ENCODE measurements at regions not wholly inside any gene's neighbourhood (a gene's known extent, or its start where the extent isn't known, plus 50 kb on each side); places are given as distances from the start of the nearest gene placed in this dataset.

DNA sequence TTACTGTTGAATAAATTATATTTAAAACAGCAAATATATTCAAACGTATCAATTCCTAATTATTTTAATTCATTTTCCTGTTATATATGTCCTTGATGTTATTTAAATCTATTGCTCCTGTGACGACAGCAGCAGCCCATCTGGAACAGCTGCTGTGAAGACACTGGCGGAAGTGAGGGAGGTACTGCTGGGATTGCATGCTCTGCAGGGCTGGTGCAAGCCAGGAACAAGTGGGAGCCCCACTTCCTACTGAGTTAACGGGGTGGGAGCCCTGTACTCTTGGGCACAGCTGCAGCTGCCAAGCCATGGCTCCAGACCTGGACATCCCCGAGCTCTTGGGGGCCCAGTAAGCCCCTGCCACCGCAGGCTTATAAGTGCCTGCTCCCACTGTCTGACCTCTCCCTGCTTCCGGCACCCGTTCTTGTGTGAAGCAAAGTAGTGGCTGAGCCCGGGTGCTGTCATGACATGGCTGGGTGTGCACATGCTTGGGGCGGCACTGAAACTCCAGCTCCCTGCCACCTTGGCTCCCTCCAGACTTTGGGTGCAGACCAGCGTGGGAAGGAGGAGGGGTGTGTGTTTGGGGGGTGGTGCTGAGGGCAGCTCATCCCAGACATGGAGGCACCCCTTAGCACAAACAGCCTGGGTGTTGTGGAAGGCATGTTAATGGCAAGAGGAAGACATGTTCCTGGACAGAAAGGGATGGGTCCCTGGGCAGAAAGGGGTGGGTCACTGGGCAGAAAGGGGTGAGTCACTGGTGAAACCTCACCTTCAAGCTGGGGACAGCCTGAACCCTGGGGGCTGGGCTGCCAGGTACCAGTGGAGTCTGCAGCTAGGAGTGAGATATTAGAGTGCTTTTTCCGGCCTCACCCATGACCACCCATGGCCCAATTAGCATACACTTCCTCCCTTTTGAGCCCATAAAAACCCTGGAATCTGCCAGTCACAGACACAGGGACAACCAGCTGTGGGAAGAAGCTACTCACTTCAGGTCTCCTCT lies 1981.3 kb upstream of the IGFBP7 start:
- no peak for DNase-seq

- no peak for DNase-seq
These were observed 1984.3 kb upstream of the IGFBP7 start for GRCh38 chr4:59094505-59094904.

DNA sequence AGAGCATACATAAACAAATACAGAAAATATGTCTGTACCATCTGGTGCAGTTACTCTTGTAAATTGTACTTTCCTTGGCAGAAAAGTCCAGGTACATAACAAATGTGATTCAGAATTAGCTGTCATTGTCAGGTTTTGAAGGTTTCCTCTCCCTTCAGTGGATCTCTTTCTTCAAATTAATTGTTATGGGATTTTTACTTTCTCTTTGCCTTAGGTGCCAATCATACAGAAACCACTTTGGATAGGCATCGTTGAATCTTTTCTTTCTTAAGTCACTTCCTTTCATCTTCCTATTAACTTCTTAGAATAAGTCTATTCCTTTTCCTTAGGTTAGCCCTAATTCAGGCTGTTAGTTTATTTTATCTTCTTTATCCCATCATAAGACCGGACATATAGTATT lies 1992.1 kb upstream of the IGFBP7 start:
- no peak for DNase-seq

DNA sequence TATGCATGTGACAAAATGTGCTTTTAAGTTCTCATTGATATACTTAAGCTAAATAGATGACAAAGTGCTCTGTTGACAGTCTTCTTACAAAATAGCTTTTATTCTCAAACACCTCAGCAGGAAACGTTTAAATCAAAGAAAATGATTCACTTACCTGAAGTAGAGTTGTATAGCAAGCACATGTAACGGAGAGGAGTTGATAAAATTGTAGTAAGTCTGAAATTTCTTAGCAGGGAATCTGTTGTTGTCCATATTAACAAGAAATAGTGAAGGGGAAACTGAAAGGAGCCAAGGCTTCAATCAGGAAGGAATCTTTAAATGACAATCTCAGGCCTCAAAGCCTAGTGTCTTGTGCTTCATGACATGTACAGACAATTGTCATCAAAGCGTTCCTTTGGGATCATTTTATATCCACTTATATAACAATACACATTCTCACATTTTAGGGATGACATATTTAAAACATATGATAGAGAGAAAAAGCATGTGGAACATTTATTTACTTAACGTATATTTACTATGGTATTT lies 2010.2 kb upstream of the IGFBP7 start:
- no peak for DNase-seq

DNA sequence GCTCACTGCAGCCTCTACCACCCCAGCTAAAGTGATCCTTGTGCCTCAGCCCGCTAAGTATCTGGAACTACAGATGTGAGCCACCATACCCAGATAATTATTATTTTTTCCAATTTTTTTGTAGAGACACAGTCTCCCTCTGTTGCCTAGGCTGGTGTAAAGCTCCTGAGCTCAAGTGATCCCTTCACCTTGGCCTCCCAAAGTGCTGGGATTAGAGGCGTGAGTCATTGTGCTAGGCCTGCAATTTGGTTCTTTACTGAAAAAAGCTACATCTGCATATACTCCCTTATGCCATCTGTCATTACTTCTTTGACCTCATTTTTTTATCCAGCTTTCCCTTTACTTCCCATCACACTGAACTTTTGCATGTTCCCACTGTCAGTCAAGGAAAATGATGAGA lies 2012.4 kb upstream of the IGFBP7 start:
- no peak for DNase-seq

DNA sequence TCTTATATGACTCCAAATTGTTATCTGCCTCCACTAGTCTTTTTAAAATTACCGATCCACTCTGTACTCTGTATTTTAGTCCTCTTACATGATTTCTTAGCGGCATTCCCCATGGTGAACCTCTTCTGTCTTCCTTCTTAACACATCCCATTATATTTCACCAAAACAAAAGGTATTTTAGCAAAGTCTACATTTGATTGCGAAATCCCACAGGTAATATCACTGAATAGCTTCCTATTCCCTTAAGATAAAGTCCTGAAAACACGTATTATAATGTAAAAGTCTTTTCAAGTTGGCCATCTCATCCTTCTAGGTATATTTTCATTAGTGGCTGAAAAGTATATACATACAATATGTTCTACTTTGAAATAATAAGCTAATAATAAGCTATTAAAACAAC lies 2016.0 kb upstream of the IGFBP7 start:
- no peak for DNase-seq

- no peak for DNase-seq
These were observed 2016.8 kb upstream of the IGFBP7 start for GRCh38 chr4:59127006-59127405.

DNA sequence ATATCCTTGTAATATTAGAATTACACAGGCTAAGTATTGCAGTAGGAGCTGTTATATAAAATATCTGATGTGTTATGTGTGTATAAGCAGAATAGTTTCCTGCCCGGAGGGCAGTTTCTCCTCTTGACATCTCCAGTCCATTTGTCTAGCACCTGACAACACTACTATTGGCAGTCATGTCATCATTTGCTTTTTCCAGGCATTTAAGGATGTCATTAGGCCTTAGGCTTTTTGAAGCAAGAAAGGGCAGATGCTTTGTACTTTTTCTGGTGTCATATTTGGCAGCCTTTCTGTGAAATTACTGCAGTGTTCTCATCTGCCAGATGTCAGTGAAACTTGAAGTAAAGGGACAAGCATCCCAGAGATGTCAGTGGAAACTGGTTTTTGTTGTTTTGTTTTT lies 2017.6 kb upstream of the IGFBP7 start:
- DNase-seq = no peak

GRCh38 chr4:59135248-59135985 lies 2025.2 kb upstream of the IGFBP7 start:
- DNase-seq = no peak

DNA sequence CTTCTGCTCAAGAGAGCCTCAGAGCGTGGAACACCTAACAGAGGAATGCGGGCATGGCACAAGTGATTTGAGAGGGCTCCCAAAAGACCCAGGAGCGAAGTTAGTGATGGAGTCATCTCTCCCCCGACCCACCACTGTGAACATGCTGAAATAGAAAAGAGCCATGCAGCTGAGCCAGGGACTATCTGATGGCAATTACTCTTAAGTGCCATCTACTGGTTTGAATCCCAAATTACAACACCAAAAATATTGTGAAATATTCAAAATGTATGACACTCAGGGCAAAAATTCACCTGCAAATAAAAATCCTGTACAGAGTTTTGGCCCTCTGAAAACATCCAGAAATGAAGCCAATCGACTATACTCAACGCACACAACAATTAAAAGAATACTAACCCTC lies 2038.9 kb upstream of the ADGRL3 start:
- no peak for DNase-seq

DNA sequence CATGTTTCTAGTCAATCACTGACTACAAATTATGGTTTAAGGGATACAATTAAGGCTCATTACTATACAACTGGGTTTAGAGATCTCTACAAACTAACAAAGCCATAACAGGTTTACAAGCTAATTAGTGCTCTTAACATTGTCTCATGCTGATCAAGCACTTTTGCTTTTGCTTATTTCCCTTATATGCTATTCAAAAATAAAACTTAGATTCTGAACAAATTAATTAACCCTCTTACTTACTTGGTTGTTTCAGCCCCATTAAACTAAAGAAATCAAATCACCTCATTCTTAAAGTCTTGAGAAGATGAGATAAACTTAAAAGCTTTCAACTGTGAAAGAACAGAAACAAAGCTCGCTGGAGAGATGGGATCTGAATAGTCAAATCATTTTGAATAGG lies 2024.5 kb upstream of the ADGRL3 start:
- no peak for DNase-seq

DNA sequence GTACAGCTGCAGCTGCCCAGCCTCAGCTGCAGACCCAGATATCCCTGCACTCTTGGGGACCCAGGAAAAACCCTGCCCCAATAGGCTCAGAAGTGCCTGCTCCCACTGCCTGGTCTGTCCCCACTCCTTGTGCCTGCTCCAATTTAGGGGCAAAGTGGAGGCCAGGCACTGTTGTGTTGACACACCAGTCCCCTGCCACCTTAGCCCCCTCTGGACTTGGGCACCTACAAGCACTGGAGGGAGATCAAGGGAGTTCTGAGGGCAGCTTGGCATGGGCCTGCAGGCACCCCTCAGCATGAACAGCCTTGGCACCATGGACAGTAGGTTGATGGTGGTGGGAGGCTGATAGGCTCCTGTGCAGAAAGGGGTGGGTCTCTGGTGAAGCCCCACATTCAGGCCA lies 2020.8 kb upstream of the ADGRL3 start:
- no peak for DNase-seq

DNA sequence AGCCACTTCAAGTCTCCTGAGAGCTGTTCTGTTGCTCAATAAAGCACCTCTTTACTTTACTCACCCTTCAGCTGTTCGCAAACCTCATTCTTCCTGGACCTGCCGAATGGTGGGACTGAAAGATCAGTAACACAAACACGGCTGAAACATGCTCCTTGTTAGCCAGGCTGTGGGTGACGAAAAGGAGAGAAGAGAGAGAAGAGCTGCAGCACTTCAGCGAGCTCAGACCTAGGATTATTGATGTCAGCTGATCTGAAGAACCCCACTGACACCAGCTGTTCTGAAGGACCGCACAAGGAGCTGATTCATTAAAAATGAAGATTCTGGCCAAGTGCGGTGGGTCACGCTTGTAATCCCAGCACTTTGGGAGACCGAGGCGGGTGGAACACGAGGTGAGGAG lies 2020.0 kb upstream of the ADGRL3 start:
- no peak for DNase-seq

DNA sequence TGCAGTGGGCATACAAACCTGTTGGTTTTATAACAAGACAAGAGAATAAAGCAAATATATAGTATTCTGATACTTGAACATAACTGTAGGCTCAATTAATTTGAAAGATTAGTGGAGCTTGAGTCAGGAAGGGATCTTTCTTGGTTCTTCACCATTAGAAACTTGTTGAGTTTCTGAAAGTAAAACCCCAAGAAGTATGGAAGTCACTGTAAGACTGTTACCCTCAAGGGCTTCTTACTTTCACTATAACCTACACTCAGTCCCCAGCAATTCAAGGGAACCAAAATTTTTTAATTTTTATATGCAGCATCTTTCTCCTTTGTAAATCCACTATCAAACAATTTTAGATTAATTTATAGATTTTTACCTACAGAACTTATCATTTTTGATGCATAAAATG lies 2019.2 kb upstream of the ADGRL3 start:
- no peak for DNase-seq

DNA sequence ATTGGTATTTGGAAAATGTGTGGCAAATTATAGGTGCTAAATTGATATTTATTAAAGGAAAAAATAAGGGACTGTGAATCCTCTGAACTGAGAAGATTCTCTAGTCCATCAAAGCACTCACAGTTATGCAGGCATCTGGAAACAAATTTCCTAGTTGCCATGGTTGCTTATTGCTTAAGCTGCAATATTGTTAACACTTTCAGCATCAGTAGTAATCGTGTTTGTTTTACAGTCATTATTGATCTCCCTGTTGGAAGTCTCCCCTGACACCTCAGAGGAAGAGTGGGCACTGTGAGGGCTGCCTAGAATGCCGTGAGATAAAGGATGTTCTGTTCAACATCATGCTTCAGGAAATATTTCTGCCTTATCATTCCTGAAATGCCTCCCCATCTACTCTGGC lies 2004.3 kb upstream of the ADGRL3 start:
- DNase-seq = no peak

GRCh38 chr4:59200992-59201391 lies 1999.1 kb upstream of the ADGRL3 start:
- DNase-seq = no peak

DNA sequence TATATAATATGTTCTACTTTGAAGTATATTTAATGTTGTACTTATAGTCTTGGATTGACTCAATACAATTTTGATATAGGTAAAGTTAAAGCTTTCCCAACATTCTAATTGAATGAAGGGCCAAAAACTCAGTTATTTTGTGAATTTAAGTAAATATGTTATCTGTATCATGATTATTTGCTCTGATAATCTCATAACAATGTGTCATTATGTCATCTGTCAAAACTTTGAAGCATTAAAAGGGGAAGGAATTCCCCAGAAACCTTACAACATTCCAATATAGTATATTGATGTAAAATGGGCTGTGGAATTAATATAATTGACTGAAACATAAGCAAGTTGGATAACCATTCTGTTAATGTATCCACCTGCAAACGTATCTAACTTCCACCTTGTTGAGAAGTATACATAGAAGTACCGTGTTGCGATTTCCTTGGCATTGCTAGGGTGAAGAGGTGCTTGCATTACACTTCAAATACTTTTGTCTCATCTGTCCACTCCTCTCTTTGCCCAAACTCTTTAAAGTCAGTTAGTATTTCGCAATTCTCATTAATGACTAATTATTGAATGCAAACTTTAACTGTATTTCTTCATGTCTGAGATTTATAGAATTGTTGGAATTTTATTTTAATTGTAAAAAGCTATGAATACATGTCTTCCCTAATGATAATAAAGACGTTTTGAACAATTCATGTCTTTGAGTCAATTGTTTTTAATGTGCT lies 1982.1 kb upstream of the ADGRL3 start:
- no peak for DNase-seq

- DNase-seq = no peak
These were observed 1977.9 kb upstream of the ADGRL3 start for GRCh38 chr4:59222221-59222620.

- no peak for DNase-seq
These were observed 1976.7 kb upstream of the ADGRL3 start for GRCh38 chr4:59223292-59223941.

- no peak for DNase-seq
These were observed 1961.9 kb upstream of the ADGRL3 start for GRCh38 chr4:59238212-59238611.

- no peak for DNase-seq
These were observed 1960.1 kb upstream of the ADGRL3 start for GRCh38 chr4:59240011-59240410.

- DNase-seq = peak; percentile 60
These were observed 1957.1 kb upstream of the ADGRL3 start for GRCh38 chr4:59243038-59243437.

GRCh38 chr4:59247032-59247431 lies 1953.1 kb upstream of the ADGRL3 start:
- DNase-seq = no peak
